ENCODE measurements at regions not wholly inside any gene's neighbourhood (a gene's known extent, or its start where the extent isn't known, plus 50 kb on each side); places are given as distances from the start of the nearest gene placed in this dataset.
"Not testable (repeated sequence)": the region's sequence is repeated elsewhere in the genome, so short reads cannot be mapped to it uniquely, and the experiment has no call there.

DNA sequence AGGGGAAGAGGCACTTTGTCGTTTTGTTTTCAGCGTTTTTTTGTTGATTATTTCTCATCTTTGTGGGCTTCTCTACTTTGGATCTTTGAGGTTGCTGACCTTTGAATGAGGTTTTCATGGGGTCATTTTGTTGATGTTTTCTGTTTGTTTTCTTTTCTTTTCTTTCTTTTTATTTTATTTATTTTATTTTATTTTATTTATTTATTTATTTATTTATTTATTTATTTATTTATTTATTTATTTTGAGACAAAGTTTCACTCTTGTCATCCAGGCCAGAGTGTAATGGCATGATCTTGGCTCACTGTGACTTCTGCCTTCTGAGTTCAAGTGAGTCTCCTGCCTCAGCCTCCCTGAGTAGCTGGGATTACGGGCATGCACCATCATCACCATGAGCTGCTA is 946.7 kb downstream of the TLE4 start:
- in situ Hi-C loops (cut with MboI; ENCODE audit: low sequenced_read_pairs): no loop called here

DNA sequence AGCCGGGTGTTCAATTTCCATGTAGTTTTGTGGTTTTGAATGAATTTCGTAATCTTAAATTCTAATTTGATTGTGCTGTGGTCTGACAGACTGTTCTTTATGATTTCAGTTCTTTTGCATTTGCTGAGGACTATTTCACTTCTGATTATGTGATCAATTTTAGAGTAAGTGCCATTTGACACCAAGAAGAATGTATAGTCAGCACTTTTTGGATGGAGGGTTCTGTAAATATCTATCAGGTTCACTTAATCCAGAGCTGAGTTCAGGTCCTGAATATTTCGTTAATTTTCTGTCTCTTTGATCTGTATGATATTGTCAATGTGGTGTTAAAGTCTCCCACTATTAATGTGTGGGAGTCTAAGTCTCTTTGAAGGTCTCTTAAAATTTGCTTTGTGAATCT is 944.9 kb downstream of the TLE4 start:
- in situ Hi-C loops (cut with MboI; ENCODE audit: low sequenced_read_pairs): no loop called here

DNA sequence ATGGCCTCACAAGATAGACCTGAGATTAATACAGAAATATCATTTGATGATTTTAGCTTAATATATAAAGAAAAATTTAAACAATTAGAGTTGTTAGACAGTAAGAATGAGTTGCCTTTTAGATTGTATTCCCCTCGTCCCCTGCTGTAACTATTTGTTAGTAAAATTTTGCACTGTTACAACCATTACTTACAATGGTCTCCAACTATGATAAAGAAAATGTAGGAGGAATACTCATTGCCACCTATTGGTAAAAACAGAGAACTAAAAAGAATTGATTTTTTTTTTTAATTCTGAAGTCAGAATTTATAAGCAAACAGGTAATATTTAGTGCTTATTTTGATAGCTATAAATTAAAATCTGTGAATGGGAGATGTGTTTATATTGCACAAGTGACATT is 937.6 kb downstream of the TLE4 start:
- in situ Hi-C loops (cut with MboI; ENCODE audit: low sequenced_read_pairs): no loop called here

DNA sequence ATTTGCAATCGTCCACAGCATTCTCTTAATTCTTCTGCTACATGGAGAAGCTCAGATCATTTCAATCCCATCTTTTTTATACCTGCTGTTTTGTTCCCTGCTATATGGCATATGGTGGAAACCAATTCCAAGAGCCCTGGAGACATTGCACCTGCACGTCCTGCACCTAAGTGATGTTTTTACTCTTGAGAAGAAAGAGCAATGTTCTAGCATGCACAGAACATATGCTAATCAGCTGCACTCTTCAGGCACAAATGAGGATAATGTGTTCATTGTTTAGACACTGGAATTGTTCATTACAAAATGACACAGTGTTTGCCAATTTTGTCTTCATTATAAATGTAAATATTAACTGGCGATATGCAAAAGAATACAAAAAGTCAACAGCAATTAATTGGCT is 935.8 kb downstream of the TLE4 start:
- in situ Hi-C loops (cut with MboI; ENCODE audit: low sequenced_read_pairs): no loop called here

DNA sequence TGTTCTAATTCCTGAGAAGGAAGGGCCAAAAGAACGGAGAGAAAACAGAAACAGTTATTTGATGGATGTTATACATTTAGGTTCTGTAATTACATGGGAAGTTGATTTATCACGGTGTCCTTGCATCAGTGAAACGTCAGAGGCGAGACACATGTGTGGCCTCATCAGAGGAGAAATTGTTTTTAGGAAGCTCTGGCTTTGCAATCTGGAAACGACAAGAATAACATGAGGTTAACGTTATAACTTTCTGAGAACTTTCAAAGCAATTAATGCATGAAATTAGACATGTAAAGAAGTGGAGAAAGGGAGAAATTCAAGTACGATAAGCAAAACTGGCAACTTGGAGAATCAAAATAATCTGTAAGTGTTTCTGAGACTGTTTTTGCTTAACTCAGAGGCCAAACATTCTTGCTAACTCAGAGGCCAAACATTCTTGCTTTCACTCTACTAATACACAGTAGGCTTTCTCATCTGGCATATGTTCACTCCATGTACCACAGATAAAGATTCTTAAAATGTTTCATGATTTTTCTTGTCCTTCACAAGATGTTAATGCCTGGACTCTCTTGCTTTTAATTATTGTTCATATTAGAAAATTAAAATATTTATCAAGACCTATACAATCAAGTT is 933.0 kb downstream of the TLE4 start:
- in situ Hi-C loops (cut with MboI; ENCODE audit: low sequenced_read_pairs): no loop called here

DNA sequence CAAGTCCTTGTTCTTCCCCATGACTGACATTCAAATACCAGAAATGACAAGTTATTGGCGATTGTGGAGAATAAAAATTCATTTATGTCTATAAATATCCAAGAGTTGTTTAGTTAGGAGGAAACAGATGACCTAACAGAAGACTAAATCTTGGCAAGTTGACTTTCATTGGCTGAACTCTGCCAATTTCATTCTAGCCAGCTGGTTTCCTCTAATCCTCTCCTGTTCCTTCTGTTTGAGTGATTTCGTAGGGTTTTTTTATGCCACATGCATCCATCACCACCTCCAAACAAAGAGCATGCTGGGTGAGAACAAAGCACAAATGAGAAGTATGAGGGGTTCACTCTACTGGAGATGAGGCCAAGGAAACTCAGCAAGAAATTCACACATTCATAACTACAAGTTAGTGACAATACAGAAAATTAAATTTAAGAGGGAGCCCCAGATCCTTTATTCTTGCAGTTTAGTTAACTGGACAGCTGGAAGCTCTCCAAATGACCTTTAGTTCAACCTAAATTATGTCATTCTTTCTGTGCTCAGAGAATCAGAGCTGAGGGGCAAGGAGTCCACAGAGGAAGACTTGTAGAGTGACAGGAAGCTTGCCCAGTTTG is 932.0 kb downstream of the TLE4 start:
- in situ Hi-C loops (cut with MboI; ENCODE audit: low sequenced_read_pairs): no loop called here

DNA sequence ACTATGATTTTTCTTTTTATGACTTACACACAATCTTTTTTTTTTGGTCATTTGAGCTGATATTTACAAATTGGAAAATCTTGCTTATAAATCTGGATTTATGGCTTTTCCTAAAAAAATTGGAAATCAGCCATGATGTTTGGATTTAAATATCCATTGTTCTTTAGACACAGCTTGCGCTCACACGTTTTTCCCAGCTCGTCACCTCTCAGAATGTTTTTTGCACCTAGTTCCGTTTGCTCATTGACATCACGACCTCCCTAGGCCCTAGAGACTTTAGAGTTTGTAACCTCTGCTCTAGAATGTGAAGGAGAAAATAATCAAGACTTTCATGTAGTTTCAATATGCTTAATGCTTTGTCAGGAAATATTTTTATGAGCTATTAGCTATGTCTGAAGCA is 930.5 kb downstream of the TLE4 start:
- in situ Hi-C loops (cut with MboI; ENCODE audit: low sequenced_read_pairs): no loop called here

DNA sequence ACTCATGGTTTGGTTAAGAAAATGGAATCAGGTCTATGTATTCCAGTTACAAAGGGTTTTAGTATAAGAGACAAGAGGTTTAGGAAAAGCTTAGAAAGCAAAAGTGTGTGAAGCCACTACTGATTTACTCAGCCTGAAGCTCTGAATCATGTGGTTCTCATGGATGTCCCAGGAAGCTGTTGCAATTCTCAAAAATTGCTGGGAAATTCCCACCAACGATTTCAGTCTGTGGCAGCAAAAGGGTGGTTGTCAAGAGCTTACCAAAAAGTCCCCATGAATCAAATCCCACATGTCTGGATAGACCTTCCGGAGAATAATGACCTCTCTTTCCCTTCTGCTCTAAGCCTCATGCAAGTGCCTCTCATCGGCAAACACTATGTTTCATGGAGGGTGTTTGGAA is 929.9 kb downstream of the TLE4 start:
- in situ Hi-C loops (cut with MboI; ENCODE audit: low sequenced_read_pairs): no loop called here

DNA sequence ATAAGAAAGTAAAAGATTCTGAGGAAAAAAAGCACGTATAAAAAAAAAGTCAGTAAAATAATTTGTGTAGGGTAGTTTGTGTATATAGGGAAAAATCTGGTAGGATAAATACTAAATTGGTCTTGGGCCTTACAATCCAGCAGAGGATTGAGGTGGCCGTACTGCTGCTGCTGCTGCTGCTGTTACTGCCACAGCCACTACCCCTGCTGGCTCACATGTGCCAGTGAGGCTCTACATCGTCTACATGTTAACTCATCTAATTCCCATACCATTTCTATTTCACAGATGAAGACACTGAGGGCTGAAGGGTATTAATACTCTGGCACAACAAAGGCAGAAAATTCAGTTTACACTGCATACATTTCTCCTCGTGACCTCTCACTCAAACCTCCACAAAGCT is 928.5 kb downstream of the TLE4 start:
- in situ Hi-C loops (cut with MboI; ENCODE audit: low sequenced_read_pairs): no loop called here

DNA sequence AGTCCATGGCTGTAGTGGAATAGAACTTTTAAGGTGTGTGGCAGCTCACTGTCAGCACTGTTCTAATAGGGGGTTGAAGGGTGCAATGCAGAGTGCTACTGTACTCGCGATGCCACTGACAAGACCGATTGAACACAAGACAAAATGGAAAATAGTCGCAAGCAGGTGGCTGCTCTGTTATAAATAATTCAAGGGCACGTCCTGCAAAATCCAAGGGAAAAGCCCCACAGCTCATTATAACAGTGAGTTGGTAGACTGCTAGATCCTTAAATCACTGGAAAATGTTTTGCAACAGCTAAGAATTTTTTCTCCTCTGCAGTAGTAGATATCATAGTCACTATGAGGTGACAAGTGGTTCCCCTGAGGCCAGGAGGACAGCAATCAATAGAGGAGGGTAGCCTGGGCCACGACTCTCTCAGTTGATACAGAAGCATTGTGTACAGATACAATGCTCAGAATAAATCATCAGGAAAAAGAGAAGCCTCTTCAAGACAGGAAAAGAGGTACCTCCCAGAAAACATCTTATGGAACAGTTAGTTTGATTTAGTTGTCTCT is 926.3 kb downstream of the TLE4 start:
- in situ Hi-C loops (cut with MboI; ENCODE audit: low sequenced_read_pairs): no loop called here

DNA sequence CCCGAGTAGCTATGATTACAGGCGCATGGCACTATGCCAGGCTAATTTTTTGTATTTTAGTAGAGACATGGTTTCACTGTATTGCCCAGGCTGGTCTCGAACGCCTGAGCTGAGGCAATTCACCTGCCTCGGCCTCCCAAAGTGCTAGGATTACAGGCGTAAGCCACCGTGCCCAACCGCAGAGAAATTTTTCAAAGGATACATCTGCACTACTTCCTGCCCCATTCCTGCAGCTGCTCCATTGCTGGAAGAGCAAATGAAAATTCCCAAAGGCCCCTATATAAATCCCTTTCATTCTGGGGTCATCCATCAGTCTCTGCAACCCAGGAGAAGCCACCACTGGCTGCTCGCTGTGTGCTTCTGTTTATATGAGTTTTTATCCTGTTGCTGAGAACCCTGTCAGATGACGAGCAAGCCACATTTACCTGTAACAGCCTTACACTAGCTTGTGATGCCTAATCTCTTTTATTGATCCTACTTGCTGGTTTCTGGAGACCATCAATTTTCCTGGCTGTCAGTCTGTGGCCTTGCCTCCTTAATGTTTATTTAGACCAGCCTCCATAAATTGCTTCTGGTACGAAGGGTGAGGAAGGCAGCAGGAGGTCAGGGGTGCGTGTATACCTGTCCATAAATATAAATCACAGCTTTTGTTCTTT is 925.3 kb downstream of the TLE4 start:
- in situ Hi-C loops (cut with MboI; ENCODE audit: low sequenced_read_pairs): no loop called here

DNA sequence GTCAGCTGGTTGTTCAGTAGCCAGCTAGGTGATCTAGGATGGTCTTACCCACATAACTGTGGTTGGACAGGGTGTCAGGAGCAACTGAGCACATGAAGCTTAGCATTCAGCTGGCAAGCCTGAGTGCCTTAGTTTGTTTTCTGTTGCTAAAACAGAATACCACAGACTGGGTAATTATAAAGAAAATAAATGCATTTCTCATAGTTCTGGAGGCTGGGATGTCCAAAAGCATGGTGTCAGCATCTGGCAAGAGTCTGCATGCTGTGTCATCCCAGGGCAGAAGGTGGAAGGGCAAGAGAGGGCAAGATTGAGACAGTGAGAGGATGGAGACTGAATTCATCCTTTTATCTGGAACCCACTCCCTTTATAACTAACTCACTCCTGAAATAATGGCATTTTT is 921.5 kb downstream of the TLE4 start:
- in situ Hi-C loops (cut with MboI; ENCODE audit: low sequenced_read_pairs): no loop called here

DNA sequence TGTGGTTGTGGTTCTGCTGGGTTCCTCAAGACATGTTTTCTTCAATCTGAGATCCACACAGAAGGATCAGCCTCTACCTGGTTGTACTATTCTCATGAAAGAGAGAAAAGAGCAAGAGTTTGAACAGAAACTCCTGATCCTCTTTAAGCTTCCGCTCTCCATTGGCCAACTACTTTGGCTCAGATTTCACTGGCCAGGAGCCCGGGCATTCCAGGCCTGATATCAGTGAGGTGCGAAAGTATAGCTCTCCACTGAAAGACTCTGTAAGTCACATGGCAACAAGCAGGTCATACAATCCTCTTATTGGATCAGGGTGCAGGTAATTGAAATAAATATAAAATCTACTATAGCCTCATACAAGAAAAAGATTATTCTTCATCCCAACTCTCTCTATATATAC is 920.5 kb downstream of the TLE4 start:
- in situ Hi-C loops (cut with MboI; ENCODE audit: low sequenced_read_pairs): no loop called here

DNA sequence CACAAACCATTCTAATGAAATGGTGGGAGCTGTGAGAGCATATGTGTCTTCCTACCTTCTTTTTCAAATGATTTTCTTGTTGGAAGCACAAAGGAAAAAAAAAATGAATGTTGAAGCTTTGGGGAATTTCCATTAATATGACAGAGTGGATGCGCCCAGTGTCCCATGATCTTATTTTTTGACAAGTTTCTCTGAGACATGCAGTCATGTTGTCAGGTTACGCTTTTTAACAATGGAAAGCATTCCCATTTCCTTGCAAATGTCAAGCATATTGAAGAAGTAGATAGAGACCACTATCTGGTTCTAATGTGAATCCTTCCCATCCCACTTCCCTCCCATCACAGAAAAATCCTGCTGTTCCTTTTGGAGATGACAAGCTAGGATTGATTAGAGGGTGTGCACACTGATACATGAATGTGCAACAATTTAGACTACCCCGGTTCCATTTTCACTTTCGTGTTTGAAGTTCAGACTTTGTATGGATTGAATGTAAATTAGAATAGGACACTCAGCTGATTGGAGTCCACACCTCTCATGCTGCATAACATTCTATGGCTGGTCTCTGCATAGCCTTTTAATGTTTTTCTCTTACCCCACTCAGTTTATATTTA is 919.4 kb downstream of the TLE4 start:
- in situ Hi-C loops (cut with MboI; ENCODE audit: low sequenced_read_pairs): no loop called here

DNA sequence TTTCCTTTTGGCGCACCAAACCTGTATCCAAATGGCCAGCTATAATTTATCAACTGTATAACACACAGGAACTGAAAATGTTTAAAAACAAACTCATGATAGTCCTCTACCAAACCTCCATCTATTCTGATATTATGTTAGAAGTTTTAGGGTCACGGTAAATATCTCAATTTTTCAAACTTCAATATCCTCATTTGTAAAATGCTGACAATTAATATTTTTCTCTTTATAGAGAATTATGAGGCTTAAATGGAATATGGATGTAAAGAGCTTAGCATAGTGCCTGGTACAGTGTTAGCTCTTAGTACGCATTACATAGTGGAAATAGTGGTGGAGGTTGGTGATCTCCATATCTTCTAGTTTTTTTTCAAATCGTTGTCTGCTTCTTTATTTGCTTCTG is 917.6 kb downstream of the TLE4 start:
- in situ Hi-C loops (cut with MboI; ENCODE audit: low sequenced_read_pairs): no loop called here

DNA sequence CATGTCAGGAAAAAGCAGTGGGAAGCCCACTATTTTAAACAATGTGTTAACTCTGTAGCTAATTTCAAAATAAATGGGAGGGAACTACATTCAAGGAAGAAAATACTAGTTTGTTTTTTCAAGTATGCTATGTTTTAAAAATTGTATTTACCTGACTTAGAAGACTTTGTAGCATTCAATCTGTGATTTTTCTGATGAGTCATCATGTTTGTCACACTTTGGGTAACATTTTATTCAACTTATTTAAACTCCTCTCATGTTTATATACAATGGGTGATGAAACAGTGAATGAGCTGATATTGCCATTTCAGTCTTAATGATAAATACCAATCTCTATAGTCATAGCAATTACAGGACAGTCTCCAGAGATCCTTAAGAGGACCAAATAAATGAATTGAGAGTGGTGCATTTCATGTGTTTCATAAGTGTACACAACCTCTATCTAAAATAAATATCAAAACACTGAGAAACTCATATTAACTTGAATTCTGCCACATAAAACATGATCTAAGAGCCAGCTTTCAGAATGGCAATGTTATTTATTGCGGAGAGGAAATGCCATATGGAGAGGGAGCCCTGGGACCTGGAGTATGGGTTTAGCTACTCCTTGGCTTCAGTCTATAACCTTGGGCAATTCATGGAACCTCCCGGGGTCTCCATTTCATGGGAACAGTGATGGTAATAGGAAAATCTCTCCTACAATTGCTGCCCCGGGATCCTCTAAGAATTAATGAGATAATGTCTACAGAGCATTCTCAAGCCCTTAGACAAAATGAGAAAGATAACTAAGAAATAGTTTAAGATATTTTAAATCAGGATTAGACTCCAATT is 913.9 kb downstream of the TLE4 start:
- in situ Hi-C loops (cut with MboI; ENCODE audit: low sequenced_read_pairs): no loop called here

DNA sequence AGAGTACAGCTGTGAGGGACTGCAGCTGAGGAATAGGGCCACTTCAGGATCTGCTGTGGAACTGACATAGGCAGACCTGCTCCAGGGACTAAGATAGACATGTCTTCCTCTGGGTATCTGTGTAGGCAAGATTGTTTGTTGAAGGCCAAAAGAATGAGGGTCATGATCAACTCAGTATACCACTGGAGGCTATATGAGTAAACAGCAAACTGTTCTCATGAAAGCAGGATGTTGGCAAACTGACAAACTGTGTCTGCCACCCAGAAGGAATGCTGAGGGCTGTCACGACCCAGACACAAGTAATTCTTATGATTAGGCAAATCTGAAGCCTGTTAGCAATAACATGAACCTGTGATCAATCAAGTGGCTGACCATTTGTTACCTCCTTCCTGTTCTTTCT is 910.5 kb downstream of the TLE4 start:
- in situ Hi-C loops (cut with MboI; ENCODE audit: low sequenced_read_pairs): not testable (repeated sequence)

DNA sequence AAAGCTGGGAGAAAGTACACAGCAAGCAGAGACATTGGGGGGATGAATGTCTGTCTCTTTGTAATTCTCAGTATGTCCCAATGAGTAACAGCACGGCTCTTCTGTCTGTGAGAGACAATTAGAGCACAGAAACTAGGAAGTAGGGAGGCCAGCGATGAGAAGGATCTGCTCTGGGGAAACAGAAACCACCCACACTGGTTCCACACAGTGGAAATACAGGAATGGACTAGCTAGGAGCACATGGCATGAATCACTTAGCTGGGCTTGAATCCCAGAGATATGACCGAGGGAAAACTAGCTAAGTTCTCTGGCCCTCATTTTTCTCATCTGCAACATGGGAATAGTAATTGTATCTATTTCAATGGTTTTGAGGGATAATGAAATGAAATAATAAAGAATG is 895.9 kb downstream of the TLE4 start:
- in situ Hi-C loops (cut with MboI; ENCODE audit: low sequenced_read_pairs): no loop called here

DNA sequence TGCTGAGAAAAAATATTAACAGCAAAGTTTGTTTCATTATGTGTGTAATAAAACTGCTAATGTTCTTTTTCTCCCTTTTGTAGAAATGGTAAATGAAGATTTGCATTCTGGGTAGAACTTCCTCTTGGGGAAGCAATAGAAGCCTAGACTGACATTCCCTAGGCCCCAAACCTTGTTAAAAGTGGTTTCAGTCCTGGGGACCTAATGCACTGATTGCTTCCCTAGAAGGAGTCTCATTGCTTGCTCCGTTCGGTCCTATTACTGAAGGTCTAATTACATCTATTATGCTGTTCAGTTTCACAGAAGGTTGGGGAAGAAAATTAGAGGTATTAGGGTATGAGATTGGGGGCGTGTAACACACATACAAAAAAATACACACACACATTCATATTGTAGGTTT is 893.8 kb downstream of the TLE4 start:
- in situ Hi-C loops (cut with MboI; ENCODE audit: low sequenced_read_pairs): no loop called here

DNA sequence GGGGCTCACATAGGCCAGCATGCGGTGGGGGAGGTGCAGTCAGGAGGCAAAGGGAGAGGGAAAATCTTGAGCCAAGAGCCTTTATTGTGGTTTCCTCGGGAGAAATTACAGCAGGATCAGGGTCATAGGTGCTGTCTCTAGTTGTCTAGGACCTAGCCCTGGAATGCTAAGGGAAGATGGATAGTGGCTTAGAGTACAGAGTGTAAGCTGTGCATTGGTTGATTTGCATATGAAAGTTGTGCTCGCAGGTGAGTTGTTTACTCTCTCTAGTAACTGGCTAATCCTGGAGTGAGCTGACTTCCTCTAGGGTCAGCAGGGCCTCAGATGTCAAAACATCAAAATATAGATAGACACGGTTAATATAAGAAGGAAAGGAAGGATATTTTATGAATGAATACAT is 877.7 kb downstream of the TLE4 start:
- in situ Hi-C loops (cut with MboI; ENCODE audit: low sequenced_read_pairs): no loop called here

DNA sequence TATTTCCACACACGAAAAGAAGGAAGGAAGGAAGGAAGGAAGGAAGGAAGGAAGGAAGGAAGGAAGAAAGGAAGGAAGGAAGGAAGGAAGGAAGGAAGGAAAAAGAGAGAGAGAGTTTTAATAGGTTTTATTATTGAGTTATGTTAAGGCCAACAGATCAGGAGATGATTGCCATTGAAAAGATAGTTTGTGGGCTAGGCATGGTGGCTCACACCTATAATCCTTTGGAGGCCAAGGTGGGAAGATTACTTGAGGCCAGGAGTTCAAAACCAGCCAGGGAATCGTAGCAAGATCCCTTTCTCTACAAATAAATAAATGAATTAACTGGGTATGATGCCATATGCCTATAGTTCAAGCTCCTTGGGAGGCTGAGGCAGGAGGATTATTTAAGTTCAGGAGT is 877.2 kb downstream of the TLE4 start:
- in situ Hi-C loops (cut with MboI; ENCODE audit: low sequenced_read_pairs): no loop called here

Measured in HL-60/S4 treated with phorbol 12-myristate 13-acetate at 8.2 ng/mL for 4 days and 3 days (cell line).